Loucy (cell line): ENCODE measurements at regions not wholly inside any gene's neighbourhood (a gene's known extent, or its start where the extent isn't known, plus 50 kb on each side); places are given as distances from the start of the nearest gene placed in this dataset.

Experiments used
- EZH2phosphoT487 ChIP-seq: fragments of 200-600 bp; IDR thresholded peaks from 2 replicates; pipeline ENCODE4 v1.6.1; 2018; ENCODE audit warnings: antibody characterized with exemption, mild to moderate bottlenecking, moderate library complexity, borderline replicate concordance
- TF ChIP-seq, protein P1 (sequence below): fragments of 200-600 bp; sonication (generic); conservative IDR thresholded peaks from 2 replicates; pipeline ENCODE4 v1.5.1; 2014; ENCODE audit warnings: mild to moderate bottlenecking, antibody characterized with exemption, low read length

DNA sequence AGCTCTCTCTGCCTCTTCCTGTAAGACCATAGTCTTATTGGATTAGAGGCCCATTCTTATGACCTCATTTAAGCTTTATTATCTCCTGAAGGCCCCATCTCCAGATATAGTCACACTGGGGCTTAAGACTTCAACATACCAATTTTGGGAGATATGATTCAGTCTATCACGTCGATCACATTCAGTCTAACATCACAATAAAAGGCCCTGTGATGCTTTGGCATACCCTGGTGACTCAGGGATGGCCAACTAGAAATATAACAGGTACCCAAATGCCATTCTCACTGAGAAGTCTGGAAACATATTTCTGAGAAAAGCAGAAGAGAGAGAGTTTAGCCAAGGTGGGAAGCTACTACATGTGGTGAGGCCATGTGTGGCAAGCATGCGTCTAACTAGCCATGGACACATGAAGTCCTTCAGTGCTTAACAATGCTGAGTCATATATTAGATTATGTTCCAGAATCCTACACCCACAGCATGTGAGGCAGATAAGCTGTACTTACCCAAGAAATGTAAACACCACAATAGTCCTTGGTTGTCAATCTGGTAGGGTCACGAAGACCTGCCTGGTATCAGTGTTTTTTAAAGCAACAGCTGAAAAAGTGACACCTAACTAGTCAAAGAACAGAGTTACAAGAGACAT lies 485.1 kb downstream of the FOXO1 start:
- TF ChIP-seq, protein P1, sequence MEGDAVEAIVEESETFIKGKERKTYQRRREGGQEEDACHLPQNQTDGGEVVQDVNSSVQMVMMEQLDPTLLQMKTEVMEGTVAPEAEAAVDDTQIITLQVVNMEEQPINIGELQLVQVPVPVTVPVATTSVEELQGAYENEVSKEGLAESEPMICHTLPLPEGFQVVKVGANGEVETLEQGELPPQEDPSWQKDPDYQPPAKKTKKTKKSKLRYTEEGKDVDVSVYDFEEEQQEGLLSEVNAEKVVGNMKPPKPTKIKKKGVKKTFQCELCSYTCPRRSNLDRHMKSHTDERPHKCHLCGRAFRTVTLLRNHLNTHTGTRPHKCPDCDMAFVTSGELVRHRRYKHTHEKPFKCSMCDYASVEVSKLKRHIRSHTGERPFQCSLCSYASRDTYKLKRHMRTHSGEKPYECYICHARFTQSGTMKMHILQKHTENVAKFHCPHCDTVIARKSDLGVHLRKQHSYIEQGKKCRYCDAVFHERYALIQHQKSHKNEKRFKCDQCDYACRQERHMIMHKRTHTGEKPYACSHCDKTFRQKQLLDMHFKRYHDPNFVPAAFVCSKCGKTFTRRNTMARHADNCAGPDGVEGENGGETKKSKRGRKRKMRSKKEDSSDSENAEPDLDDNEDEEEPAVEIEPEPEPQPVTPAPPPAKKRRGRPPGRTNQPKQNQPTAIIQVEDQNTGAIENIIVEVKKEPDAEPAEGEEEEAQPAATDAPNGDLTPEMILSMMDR, result no peak
- TF ChIP-seq EZH2phosphoT487, result no peak
